PFSK-1 (cell line): ENCODE measurements at regions not wholly inside any gene's neighbourhood (a gene's known extent, or its start where the extent isn't known, plus 50 kb on each side); places are given as distances from the start of the nearest gene placed in this dataset.

Experiments
- POLR2AphosphoS5 ChIP-seq: IDR thresholded peaks from 2 replicates; pipeline ENCODE4 v1.6.1; 2012; ENCODE audit warnings: low read depth, mild to moderate bottlenecking, control low read depth, low read length, moderate library complexity
- REST ChIP-seq, 2 experiments: IDR thresholded peaks; 2 replicates each; pipeline versions ENCODE4 v1.6.1 to v1.8.0; 2011 to 2012; ENCODE audit warnings: low read depth in 2 of 2, low read length in 2 of 2, control low read depth in 1 of 2, inconsistent platforms in 1 of 2, mild to moderate bottlenecking in 1 of 2, moderate library complexity in 1 of 2; ENCODE audit not compliant: insufficient read depth in 1 of 2
- TAF1 ChIP-seq: IDR thresholded peaks from 2 replicates; pipeline ENCODE4 v1.6.1; 2012; ENCODE audit warnings: low read length, control low read depth, borderline replicate concordance; ENCODE audit not compliant: insufficient read depth

- no peak for TF ChIP-seq POLR2AphosphoS5
- no peak for TF ChIP-seq REST (IDR thresholded peaks at IDR 0.05; ENCODE audit: insufficient read depth in 1 of 2, low read depth in 2 of 2, low read length in 2 of 2)
- no peak for TF ChIP-seq TAF1
Observed at GRCh38 chr13:72412481-72412880, 314.9 kb downstream of the MZT1 start.
